Breast epithelium (tissue), 4 donors: ENCODE measurements at regions not wholly inside any gene's neighbourhood (a gene's known extent, or its start where the extent isn't known, plus 50 kb on each side); places are given as distances from the start of the nearest gene placed in this dataset.

Source experiments
- DNase-seq, 2 donors: peaks; one replicate each; pipeline ENCODE4 v3.0.0-alpha.2; 2019; ENCODE audit warnings: low spot score in 2 of 2
- H3K27ac ChIP-seq, 2 donors: fragments of 200-600 bp; sonication (generic) in 1 of 2; one replicate each; pipeline ENCODE4 v1.5.1; 2016 to 2019; ENCODE audit warnings: mild to moderate bottlenecking in 1 of 2
- H3K27me3 ChIP-seq, 2 donors: fragments of 200-600 bp; sonication (generic) in 1 of 2; one replicate each; pipeline versions ENCODE4 v1.5.1 to v1.6.0; 2017 to 2019; ENCODE audit warnings: control low read depth in 1 of 2, mild to moderate bottlenecking in 1 of 2
- H3K36me3 ChIP-seq: fragments of 200-600 bp; one replicate; pipeline ENCODE4 v1.5.1; 2019
- H3K4me1 ChIP-seq, 2 donors: fragments of 200-600 bp; sonication (generic); one replicate each; pipeline ENCODE4 v1.5.1; 2016 to 2019; ENCODE audit warnings: control low read depth in 1 of 2
- H3K4me3 ChIP-seq, 3 donors: fragments of 200-600 bp; sonication (generic); 1 replicate in 2 of 3; 2 replicates in 1 of 3; pipeline ENCODE4 v1.5.1; 2016 to 2019; ENCODE audit warnings: mild to moderate bottlenecking in 3 of 3, moderate library complexity in 2 of 3
- H3K9me3 ChIP-seq, 2 donors: fragments of 200-600 bp; sonication (generic) in 1 of 2; one replicate each; pipeline ENCODE4 v1.5.1; 2016 to 2019; ENCODE audit warnings: control low read depth in 1 of 2
- POLR2A ChIP-seq: fragments of 450-650 bp; IDR thresholded peaks from one replicate; pipeline ENCODE4 v1.6.1; 2016; ENCODE audit warnings: antibody characterized with exemption, mild to moderate bottlenecking, moderate library complexity
- POLR2AphosphoS5 ChIP-seq, 3 donors: sonication (generic); formaldehyde crosslinking; IDR thresholded peaks; one replicate each; pipeline ENCODE4 v1.6.1; 2017; ENCODE audit warnings: antibody characterized with exemption in 3 of 3
- intact Hi-C: fragments of 100-400 bp; cut with DNase I; formaldehyde crosslinking; loops from one replicate; pipeline ENCODE4 v1.15.1; 2023; ENCODE audit warnings: low total_unique reads
- TF ChIP-seq, protein P1 (sequence below), 3 donors: fragments of 450-650 bp; IDR thresholded peaks; one replicate each; pipeline ENCODE4 v1.5.1; 2016 to 2017; ENCODE audit warnings: antibody characterized with exemption in 3 of 3, mild to moderate bottlenecking in 3 of 3, moderate library complexity in 3 of 3

DNA sequence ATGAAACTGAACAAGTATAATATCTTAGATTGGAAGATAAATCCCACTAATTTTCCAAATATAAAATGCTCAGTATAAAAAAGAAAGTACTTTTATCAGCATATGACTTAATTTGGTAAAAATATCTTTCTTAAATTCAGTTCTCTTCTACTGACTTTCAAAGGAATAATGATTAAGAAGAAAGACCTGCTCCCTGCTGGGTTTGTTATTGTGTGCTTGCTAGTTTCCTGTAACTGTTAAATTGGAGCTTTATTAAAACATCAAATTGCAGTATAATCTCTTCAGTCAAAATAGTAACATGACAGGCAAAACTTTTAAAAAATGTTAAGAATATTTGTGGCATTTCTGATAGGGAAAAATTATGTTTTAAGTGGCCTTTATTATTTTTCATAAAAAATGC, 1317.4 kb upstream of the CDH2 start:
- Histone ChIP-seq H3K4me3 (no peak overlapping the region), H3K9me3 (no peaks in the 10 kb centered on the region), H3K27ac (no peak overlapping the region), H3K36me3 (no peaks in the 10 kb centered on the region), H3K4me1 (no peaks in the 10 kb centered on the region), H3K27me3 (no peaks in the 10 kb centered on the region)
- intact Hi-C loops = no loop called here
- TF ChIP-seq, protein P1, sequence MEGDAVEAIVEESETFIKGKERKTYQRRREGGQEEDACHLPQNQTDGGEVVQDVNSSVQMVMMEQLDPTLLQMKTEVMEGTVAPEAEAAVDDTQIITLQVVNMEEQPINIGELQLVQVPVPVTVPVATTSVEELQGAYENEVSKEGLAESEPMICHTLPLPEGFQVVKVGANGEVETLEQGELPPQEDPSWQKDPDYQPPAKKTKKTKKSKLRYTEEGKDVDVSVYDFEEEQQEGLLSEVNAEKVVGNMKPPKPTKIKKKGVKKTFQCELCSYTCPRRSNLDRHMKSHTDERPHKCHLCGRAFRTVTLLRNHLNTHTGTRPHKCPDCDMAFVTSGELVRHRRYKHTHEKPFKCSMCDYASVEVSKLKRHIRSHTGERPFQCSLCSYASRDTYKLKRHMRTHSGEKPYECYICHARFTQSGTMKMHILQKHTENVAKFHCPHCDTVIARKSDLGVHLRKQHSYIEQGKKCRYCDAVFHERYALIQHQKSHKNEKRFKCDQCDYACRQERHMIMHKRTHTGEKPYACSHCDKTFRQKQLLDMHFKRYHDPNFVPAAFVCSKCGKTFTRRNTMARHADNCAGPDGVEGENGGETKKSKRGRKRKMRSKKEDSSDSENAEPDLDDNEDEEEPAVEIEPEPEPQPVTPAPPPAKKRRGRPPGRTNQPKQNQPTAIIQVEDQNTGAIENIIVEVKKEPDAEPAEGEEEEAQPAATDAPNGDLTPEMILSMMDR (IDR thresholded peaks at IDR 0.05) = no peak
- no peak for TF ChIP-seq POLR2A
- no peak for TF ChIP-seq POLR2AphosphoS5 (IDR thresholded peaks at IDR 0.05)
- DNase-seq = no peak

DNA sequence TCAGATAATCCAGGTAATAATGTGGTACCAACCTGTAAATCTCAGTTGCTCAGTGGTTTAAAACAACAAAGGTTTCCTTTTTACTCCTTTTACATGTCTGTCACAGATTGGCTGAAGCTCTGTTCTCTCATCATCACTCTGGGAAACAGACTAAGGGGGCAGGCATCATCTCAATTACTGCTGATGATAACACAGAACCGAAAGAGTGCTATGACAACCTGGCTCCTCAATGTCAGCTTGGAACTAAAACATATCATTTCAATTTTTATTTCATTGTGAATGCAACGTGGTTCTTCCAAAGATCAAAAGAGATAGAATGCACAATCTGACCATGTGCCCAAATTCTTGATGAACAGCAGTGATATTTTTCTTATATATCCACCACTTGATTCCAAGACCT, 1315.0 kb upstream of the CDH2 start:
- intact Hi-C loops = no loop called here
- Histone ChIP-seq H3K27me3 (no peaks in the 10 kb centered on the region), H3K4me3 (no peak overlapping the region), H3K27ac (no peak overlapping the region), H3K9me3 (no peaks in the 10 kb centered on the region), H3K36me3 (no peaks in the 10 kb centered on the region), H3K4me1 (no peaks in the 10 kb centered on the region)
- no peak for TF ChIP-seq POLR2A
- TF ChIP-seq, protein P1 (IDR thresholded peaks at IDR 0.05) = no peak
- no peak for TF ChIP-seq POLR2AphosphoS5 (IDR thresholded peaks at IDR 0.05)
- no peak for DNase-seq

DNA sequence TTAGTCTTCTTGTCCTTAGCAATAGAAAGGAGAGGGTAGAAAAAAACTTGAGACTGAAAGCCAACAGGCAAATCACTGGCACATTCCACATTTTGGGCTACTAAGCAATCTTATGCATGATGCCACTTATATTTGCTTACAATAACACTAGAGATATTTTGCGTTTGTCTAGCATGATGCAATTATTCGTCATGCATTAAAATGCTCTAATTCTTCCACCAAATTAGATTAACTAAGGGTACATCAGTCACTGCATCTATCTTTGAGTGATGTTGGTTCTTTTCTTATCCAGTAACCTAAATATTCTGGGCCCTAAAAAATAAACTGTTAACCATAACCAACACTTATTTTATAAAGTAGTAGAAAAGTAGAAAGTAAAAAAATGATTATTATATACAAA, 1311.7 kb upstream of the CDH2 start:
- H3K4me3 ChIP-seq = no peak overlapping the region
- intact Hi-C loops = no loop called here
- no peaks in the 10 kb centered on the region for H3K9me3 ChIP-seq
- no peak for DNase-seq
- H3K36me3 ChIP-seq = no peaks in the 10 kb centered on the region
- no peak overlapping the region for H3K27ac ChIP-seq
- no peaks in the 10 kb centered on the region for H3K27me3 ChIP-seq
- H3K4me1 ChIP-seq = no peaks in the 10 kb centered on the region
- TF ChIP-seq, protein P1 (IDR thresholded peaks at IDR 0.05) = no peak
- TF ChIP-seq POLR2AphosphoS5 (IDR thresholded peaks at IDR 0.05) (no peak), POLR2A (no peak)

DNA sequence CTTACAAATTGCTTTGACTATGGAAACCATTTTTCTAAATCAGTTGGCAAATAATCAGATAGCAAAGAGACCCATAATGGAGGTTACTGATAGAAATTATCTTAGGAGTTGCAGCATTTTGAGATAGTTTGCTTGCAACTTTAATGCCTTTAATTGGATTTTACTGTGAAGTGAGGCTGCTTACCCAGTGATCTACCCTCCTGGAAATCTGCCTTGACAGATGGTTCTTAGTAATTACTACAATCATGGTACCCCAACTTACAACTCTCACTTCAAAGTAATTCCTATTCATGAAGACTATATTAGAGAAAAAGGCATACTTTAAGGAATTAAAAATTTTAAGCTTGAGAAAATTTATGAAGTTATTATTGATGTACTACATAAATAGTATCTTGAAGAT, 1288.6 kb upstream of the CDH2 start:
- intact Hi-C loops = no loop called here
- Histone ChIP-seq H3K9me3 (no peaks in the 10 kb centered on the region), H3K36me3 (no peaks in the 10 kb centered on the region), H3K4me3 (no peak overlapping the region), H3K4me1 (no peaks in the 10 kb centered on the region), H3K27me3 (no peaks in the 10 kb centered on the region), H3K27ac (no peak overlapping the region)
- DNase-seq = no peak
- no peak for TF ChIP-seq POLR2A
- TF ChIP-seq POLR2AphosphoS5 (IDR thresholded peaks at IDR 0.05) = no peak
- TF ChIP-seq, protein P1 (IDR thresholded peaks at IDR 0.05) = no peak

DNA sequence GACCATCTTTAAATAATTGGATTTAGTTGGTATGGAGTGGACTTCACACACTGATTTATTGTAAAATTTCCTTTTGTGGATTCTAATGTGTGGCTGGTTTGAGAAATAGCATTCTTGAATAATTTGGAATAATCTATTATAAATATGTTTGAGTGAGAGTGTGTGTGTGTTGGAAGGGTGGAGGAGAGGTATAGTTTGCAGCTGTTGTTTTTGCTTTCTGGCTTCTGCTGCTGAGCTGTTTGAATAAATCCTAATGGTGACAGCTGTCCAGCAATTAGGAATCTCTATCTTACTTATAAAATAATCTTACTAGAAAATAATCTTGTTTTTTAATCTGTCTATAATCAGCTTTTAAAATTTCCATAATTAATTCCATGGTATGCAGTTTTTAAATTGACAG, 1283.0 kb upstream of the CDH2 start:
- Histone ChIP-seq H3K27me3 (no peaks in the 10 kb centered on the region), H3K27ac (no peak overlapping the region), H3K4me3 (no peak overlapping the region), H3K36me3 (no peaks in the 10 kb centered on the region), H3K9me3 (no peaks in the 10 kb centered on the region), H3K4me1 (no peaks in the 10 kb centered on the region)
- TF ChIP-seq POLR2AphosphoS5 (IDR thresholded peaks at IDR 0.05) = no peak
- TF ChIP-seq, protein P1 (IDR thresholded peaks at IDR 0.05) = no peak
- no peak for TF ChIP-seq POLR2A
- DNase-seq = no peak
- intact Hi-C loops = no loop called here
